GM12878 (cell line): ENCODE measurements at regions not wholly inside any gene's neighbourhood (a gene's known extent, or its start where the extent isn't known, plus 50 kb on each side); places are given as distances from the start of the nearest gene placed in this dataset.

ENCODE experiments used
- EZH2 ChIP-seq: IDR thresholded peaks from 2 replicates; pipeline ENCODE4 v1.6.1; 2012; ENCODE audit warnings: low read depth, mild to moderate bottlenecking, control low read depth, inconsistent platforms, low read length, borderline replicate concordance; ENCODE audit not compliant: control insufficient read depth
- POLR2AphosphoS5 ChIP-seq: IDR thresholded peaks from 2 replicates; pipeline ENCODE4 v1.6.1; 2011; ENCODE audit warnings: mild to moderate bottlenecking, low read length, inconsistent platforms
- TF ChIP-seq, protein P1 (sequence below), 3 experiments: IDR thresholded peaks in 2 of 3; conservative IDR thresholded peaks in 1 of 3; 2 replicates each; pipeline ENCODE4 v1.5.1; 2011; ENCODE audit warnings: low read depth in 3 of 3, low read length in 3 of 3, mild to moderate bottlenecking in 3 of 3, control low read depth in 2 of 3, moderate library complexity in 2 of 3, inconsistent platforms in 1 of 3, mixed read lengths in 1 of 3; ENCODE audit not compliant: control insufficient read depth in 2 of 3, insufficient read depth in 1 of 3; ENCODE audit errors: extremely low read depth in 1 of 3

DNA sequence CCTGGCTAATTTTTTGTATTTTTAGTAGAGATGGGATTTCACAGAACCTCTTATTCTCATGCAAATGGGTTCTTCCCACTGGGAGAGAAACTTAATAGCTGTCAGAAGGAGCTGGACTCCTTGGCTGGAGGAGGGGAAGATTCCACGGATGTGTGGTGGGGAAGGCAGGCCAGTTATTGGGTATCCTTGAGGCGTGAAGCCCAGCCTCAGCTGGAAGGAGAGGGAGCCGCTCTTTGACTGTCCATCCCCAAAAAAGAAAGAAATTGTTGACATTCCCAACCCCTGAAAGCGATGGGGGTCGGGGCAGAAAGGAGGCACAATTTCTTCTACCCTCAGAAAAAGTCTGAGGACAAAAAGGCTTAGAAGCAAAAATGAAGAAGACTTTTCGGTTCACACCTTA is 983.1 kb upstream of the PABPC4L start:
- TF ChIP-seq POLR2AphosphoS5 (no peak), EZH2 (no peak)
- TF ChIP-seq, protein P1, sequence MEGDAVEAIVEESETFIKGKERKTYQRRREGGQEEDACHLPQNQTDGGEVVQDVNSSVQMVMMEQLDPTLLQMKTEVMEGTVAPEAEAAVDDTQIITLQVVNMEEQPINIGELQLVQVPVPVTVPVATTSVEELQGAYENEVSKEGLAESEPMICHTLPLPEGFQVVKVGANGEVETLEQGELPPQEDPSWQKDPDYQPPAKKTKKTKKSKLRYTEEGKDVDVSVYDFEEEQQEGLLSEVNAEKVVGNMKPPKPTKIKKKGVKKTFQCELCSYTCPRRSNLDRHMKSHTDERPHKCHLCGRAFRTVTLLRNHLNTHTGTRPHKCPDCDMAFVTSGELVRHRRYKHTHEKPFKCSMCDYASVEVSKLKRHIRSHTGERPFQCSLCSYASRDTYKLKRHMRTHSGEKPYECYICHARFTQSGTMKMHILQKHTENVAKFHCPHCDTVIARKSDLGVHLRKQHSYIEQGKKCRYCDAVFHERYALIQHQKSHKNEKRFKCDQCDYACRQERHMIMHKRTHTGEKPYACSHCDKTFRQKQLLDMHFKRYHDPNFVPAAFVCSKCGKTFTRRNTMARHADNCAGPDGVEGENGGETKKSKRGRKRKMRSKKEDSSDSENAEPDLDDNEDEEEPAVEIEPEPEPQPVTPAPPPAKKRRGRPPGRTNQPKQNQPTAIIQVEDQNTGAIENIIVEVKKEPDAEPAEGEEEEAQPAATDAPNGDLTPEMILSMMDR (IDR thresholded peaks at IDR 0.05 in 2 of 3, conservative IDR thresholded peaks at IDR 0.05 in 1 of 3; ENCODE audit: control insufficient read depth in 2 of 3, extremely low read depth in 1 of 3, insufficient read depth in 1 of 3, low read depth in 3 of 3, low read length in 3 of 3), result no peak
